HG03097 (cell line): ENCODE measurements at regions not wholly inside any gene's neighbourhood (a gene's known extent, or its start where the extent isn't known, plus 50 kb on each side); places are given as distances from the start of the nearest gene placed in this dataset.
"Not testable (repeated sequence)": the region's sequence is repeated elsewhere in the genome, so short reads cannot be mapped to it uniquely, and the experiment has no call there.

Experiments used
- ATAC-seq: cut with Tn5 transposase; IDR thresholded peaks from one replicate; pipeline ENCODE4 v1.9.1; 2021; ENCODE audit not compliant: unreplicated experiment, low FRiP score

DNA sequence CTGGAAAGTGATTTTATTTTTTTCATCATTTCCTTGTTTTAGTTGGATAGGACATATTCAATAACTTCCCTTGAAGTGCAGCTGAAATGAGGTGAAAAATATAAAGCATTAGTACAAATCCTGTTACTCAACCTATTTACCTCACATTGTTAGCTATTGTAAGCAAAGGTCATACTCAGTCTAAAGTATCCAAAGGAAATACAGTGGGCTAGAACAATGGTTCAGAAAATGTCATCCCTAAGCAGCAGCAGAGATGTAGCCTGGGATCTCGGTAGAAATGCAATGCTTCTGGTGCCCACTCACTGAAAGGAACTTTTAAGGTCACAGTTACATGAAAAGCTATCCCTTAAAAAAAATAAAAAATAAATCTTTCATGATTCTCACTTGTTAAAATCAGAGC is 300.6 kb downstream of the PPP4R3C start:
- no peak for ATAC-seq

DNA sequence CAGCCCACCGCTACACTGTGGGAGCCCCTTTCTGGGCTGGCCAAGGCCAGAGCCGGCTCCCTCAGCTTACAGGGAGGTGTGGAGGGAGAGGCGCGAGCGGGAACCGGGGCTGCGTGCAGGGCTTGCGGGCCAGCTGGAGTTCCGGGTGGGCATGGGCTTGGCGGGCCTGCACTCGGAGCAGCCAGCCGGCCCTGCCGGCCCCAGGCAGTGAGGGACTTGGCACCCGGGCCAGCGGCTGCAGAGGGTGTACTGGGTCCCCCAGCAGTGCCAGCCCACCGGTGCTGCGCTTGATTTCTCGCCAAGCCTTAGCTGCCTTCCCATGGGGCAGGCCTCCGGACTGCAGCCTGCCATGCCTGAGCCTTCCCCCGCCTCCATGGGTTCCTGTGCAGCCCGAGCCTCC is 306.2 kb downstream of the PPP4R3C start:
- not testable (repeated sequence) for ATAC-seq

DNA sequence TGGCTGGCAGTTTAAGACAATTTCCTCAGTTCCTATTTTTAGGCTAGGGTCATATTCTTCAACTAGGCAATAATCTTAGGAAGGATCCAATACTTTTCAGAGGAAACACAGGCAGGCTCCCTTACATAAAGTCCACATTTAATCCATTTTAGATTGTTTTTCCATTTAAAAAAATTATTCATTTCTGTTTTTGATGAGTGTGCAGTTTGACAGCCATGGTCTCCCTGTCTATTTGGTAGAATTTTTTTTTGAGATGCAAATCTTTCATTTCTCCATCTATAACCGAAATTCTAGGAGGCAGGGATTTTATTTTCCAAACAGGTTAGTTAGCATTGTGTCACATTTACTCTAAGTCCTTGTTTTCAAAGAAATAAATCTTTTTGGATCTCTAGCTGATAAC is 326.8 kb downstream of the PPP4R3C start:
- no peak for ATAC-seq

DNA sequence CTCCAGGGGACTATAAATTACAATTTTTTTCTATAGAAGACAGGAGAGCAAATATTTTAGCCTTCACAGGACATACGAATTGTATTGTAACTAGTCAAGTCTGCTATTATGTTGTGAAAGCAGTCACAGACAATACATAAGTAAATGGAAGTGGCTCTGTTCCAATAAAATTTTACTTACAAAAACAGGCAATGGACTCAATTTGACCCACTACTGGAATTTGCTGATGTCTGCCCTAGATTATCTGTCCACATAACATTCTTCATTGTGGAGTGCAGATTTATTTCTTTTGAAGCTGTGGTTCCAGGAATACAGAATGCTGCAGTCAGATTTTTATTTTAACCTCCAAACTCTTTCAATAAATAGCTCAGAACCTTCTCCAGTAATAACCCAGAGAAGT is 330.3 kb downstream of the PPP4R3C start:
- no peak for ATAC-seq

DNA sequence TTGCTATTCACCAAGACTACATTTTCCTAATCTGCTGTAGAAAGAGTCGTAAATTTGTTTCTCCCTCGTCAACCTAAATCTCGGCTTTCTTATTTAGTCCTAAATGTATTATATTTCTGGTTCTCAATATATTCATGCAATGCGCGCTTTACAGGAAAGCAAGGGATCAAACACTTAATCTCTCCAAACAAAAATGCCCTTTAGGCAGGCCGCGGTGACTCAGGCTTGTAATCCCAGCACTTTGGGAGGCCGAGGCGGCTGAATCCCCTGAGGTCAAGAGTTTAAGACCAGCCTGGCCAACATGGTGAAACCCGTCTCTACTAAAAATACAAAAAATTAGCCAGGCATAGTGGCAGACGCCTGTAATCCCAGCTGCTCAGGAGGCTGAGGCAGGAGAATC is 376.0 kb downstream of the PPP4R3C start:
- ATAC-seq = not testable (repeated sequence)

DNA sequence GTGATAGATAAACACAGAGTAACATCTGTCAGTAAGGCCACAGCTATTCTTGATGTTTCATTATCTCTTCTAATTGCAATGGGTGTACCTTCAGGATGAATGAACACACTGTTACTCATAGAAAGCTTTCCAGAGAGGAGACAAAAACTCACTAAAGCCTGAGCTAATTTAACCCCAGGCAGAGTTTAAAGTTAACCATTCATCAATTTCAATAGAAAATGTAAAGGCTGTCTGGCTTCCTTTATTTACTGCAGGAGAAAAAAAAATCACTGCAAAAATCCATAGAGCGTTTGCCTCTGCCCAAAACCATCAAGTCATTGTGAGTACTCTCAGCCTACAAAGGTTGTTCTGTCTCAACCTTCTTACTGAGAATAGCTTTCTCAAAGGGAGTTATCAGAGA is 376.9 kb downstream of the PPP4R3C start:
- ATAC-seq = no peak

DNA sequence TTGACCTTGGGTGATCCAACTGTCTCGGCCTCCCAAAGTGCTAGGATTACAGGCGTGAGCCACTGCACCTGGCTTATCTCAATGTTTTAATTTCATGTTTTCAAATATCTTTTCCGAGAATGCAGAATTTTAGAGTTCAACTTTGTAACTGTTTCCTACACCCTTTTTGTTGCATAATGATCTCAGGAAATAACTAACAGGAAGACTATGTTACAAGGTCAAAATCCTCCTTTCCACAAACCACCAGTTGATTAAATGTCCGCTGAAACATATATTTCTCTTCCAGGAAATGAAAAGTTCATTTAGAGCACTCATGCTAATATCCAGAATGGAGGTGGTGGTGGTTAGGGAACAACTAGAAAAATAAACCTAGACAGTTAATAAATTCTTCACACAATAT is 377.8 kb downstream of the PPP4R3C start:
- no peak for ATAC-seq

DNA sequence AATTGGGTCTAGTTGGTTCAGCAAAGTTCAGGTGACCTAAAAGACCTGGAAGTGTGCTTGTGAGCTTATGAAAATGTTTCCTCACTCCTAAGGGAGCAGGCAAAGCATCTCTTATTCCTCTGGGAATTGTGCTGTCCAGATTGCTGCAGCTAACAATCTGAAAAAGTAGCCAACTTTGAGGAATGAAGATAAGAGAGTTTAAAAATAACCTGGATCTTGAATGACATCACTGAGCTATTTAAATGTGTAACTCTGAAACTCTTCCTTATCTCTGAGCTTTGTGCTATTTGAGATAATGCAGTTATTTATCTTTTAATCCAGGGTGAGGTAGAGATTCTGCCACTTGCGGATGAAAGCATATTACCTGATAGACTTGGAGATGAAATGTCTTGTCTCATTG is 384.8 kb downstream of the PPP4R3C start:
- ATAC-seq = no peak

DNA sequence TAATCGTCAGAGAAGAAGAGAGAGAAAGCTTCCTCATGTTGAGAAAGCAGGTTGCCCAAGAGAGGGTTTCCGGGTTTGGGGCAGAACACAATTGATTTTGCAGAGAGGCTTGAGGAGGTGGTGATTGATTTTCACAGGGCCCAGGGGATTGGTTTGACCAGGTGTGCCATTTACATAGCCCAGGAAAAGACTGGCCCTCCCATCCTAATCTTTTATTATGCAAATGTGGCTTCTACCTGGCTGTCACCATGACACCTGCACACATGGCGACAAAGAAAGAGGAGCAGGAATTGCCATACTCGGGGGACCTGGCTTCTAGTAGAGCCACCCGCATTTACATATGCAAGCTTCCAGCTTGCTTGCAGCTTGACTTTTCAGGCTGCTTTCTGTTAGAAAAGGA is 405.3 kb downstream of the PPP4R3C start:
- ATAC-seq = no peak

DNA sequence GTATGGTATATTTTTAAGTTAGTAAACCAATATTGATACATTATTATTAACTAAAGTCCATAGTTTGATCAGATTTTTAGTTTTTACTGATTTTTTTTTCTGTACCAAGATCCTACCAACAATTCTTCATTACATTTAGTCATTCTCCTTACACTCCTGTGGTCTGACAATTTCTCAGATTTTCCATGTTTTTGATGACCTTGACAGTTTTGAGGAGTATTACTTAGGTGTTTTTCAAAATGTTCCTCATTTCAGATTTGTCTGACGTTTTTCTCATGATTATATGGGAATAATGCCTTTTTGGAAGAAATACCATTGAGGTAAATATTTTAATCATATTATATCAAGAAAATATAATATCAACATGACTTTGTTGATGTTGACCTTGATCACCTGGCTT is 423.8 kb downstream of the PPP4R3C start:
- ATAC-seq = no peak

DNA sequence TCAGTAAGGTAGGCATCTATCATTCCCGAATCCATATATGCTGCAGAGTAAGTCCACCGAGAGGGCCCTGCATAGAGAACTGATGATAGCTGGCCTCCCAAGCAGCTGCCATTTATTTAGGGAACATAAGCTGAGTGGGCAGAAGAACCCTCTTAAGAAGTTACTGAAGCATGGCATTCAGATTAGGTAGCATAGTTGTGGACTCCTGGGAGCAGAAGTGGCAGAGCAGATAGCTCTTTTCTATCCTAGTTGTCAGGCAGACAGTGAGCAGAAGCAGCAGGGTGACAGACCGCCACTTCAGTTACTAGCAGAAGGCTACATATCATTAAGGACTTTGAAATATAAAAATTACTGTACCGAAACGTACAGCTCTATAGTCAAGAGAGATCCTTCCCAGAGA is 454.7 kb downstream of the PPP4R3C start:
- ATAC-seq = no peak

DNA sequence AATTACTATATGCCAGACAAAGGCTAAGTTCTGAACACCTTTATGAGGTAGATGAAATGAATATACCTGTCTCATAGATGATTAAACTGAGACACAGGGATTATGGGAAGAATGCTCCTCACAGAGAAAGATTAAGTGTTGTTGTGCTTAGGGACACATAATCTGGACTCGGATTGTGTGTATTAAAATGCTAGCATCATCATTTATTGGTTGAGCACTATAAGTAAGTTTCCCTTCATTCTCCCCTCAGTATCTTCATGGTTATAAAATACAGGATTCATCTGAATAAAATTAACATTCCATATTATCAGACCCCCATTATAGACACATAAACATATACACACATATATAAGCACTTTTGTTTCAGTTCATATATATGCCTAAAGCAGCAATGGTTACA is 463.5 kb downstream of the PPP4R3C start:
- ATAC-seq = no peak

DNA sequence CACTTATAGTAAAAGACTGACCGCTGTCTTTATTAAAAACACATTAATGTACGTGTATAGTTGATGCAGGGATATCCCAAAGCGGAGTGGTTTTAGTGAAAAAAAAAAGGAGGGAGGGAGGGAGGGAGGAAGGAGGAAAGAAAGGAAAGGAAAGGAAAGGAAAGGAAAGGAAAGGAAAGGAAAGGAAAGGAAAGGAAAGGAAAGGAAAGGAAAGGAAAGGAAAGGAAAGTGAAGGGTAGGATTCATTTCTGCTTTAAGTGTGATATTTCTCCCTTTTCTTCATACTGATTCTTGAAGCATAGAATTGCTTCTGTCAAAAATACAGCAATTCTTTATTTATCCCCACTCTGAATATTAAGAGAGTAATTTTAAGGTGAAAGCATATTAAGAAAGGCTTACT is 504.9 kb downstream of the PPP4R3C start:
- no peak for ATAC-seq

DNA sequence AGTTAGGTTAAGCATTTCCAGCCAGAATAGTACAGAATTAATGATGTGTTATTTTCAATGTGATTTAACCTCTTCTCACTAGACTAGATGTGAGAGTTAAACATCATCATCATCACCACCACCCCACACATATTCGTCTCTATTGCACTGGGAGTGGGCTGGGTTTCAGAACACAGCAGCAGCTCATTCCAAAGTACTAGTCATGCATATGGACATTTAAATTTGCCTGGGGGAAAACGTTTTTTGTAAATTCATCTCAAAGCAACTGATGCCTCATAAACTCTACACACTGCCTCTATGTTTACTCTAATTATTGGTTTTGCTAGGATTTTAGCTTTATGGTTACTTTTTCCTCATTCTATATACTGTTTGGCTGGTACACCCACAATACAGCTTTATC is 509.1 kb downstream of the PPP4R3C start:
- ATAC-seq = no peak

DNA sequence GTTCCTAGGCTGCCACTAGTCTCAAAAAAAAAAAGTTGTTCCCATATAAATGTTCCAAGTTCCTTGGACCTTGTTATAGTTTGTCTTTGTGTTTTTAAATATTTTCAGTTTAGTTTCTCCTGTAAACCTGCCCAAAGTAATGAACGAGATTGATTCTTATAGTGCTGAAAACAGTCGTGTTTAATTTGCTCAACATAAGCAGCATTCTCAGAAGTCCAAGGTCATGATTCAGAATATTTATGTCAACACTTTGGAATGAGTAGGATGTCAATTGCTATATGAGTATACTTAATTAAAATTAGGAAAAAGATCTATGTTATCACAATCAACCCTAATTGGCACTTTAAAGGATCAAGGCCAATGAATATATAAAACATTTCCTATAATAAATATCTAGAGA is 510.9 kb downstream of the PPP4R3C start:
- ATAC-seq = no peak

DNA sequence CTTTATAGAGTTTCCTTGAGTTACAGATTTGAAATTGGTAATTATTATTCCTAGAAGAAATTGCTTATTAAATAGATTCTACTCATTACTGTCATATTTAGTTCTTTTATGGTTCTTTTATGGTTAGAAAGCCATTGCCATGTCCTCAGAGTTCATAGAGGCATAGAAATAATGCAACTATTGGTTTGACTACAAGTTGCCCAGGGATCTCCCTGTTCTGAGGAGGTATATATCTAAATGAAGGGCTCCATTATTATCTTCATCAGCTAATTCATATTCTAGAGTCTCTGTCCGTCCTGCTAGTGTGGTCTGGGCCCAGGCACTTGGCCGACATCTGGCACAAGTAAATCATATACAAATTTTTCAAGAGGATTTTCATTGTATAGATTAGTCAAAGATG is 535.7 kb downstream of the PPP4R3C start:
- no peak for ATAC-seq

DNA sequence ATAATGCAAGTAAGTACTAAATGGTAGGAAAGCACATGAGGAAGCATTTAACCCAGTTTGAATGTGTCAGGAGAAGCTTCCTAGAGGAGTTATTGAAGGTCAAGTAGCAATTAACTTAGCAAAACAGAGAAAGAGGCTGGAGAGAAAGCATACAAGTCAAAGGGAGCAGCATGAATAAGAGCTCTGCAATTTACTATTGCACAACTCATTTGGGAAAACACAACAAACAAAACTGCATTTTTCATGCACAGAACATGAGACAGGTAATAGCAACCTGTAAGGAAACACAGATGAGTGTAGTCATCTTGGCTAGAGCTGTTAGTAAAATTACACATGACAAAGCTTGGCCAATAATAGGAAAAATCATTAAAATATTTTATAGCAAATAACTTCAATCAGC is 538.1 kb downstream of the PPP4R3C start:
- ATAC-seq = no peak

DNA sequence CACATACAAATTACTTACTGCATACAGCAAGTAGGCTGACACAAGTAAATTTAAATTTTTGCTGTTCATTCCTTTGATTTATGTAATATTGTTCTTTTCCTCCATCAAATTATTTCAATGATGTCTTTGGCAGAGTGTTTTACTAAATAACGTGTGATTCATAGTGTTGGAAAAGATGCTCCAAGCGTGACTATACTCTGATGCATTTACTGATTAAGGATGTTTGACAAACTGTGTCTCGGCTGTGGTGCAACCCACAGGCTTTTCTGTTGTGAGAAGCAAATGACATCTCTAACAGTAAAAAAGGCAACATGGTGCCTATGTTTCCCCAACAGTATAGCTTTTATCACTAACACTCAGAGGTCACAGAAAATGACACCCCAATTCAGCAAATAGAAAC is 540.9 kb downstream of the PPP4R3C start:
- no peak for ATAC-seq

DNA sequence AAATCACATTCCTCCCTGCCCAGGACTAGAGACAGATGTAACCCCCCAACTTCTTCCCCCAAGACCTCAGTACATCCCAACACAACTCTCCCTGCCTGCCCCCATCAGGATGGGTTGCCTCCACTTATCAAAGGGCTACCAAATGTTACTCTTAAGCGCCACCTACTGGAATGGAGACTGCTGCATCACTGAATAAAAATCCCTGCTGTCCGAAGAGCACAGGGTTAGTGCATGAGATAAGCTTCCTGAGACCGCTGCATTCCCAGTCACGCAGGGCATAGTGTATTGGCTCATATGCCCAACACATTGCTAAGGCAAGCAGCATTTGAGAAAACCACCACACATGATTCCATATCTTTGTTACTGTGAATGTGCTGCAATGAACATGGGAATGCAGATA is 544.5 kb downstream of the PPP4R3C start:
- no peak for ATAC-seq

DNA sequence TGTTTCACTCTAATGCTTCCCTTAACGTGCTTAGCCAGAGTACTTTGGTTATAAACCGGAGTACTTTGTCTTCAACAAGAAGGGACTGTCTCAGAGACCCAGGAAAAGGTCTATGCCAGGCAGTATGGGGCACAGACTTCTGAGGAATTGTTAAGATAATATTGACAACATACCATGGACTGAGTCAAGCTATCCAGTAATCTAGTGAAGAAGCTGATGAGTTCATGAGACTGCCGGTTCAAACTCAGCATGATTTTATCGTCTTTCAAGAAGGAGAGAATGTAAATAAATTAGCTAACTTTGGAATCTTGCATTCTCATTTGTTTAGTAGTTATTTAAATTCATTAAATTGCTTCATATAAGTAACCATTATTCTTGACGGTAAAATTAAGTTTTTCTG is 546.1 kb downstream of the PPP4R3C start:
- no peak for ATAC-seq

DNA sequence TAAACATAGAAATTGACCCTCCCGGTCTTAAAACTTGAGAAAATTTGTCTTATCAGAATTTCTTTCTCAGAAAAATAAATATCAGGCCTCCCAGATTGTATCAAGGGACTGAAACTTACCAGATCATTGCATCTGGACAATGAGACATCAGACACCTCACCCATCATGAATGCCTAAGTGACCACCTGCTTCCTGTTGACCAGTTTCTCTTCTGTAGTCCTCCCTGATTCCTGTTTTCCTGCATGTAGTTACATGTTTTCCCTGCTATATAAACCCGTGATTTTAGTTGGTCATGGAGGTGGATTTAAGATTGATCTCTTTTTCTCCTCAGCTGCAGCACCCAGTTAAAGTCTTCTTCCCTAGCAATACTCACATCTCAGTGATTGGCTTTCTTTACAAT is 548.1 kb downstream of the PPP4R3C start:
- no peak for ATAC-seq

DNA sequence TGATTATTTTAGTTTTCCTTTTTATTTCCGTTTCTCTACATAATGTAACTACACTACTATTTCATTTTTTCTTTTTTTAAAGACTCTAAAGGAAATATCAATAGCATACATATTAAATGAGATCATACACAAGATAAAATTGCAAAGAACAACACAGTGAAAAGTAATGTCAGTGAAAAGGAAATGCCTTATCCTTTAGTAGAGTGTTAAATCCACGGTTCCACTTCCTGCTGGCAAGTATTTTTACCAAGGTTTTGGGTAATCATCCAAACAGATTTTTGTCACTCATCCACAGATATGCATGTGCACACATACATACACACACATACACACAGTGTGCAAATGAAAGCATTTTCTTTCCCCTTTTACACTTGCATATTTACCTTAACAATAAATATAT is 548.9 kb downstream of the PPP4R3C start:
- ATAC-seq = no peak

DNA sequence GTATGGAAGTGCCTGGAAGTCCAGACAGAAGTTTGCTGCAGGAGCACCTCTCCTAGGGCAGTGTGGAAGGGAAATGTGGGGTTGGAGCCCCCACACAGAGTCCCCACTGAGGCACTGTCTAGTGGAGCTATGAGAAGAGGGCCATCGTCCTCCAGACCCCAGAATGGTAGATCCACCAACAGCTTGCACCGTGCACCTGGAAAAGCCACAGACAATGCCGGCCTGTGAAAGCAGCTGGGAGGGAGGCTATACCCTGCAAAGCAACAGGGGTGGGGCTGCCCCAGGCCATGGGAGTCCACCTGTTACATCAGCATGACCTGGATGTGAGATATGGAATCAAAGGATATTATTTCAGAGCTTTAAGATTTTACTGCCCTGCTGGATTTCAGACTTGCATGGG is 551.4 kb downstream of the PPP4R3C start:
- ATAC-seq = not testable (repeated sequence)

DNA sequence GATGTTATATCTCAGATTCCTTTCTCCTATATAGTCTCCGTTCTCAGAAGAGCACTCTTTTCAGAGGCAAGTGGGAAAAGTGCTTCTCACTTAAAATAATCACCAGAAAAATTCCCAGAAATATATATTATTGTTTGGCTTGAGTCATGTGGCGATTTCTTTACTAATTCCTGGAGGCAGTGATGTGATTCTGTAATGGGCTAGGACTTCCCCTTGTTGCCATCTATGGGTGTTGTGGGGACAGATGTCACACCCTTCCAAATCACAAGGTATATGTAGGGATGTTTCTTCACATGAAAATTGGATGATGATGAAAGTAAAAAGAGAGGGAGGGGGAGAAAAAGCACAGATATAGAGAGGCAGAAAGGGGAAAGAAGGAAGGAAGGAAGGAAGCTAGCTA is 553.4 kb downstream of the PPP4R3C start:
- no peak for ATAC-seq
